ENCODE measurements at regions not wholly inside any gene's neighbourhood (a gene's known extent, or its start where the extent isn't known, plus 50 kb on each side); places are given as distances from the start of the nearest gene placed in this dataset.

DNA sequence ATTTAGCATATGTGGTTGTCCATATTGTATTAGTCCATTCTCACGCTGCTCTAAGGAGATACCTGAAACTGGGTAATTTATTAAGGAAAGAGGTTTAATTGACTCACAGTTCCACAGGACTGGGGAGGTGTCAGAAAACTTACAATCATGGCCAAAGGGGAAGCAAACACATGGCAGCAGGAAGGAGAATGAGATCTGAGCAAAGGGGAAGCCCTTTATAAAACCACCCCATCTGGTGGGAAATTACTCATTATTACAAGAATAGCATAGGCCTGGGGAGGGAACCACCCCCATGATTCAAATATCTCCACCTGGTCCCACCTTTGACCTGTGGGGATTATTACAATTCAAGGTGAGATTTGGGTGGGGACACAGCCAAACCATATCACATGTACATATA lies 122.6 kb upstream of the ANK2 start:
- H3K4me3 ChIP-seq (ENCODE audit: insufficient read depth in 1 of 2, low read depth in 1 of 2, low read length in 2 of 2): no peak overlapping the region
- no peak overlapping the region for H2BK120ac ChIP-seq (ENCODE audit: low read depth, low read length)
- H2BK12ac ChIP-seq (ENCODE audit: low read length in 2 of 2): no peak overlapping the region
- 100% methylated on average over 1 of the region's 1 CpG for WGBS
- no peak overlapping the region for H2AFZ ChIP-seq (ENCODE audit: low read depth, low read length)
- H3K79me1 ChIP-seq (replicated peaks; ENCODE audit: low read length, poor library complexity, severe bottlenecking): no peaks in the 10 kb centered on the region
- H3K27ac ChIP-seq (ENCODE audit: low read length, poor library complexity, severe bottlenecking): no peak overlapping the region
- no peaks in the 10 kb centered on the region for H3K4me1 ChIP-seq (ENCODE audit: control insufficient read depth, insufficient read depth, low read depth, low read length)
- no peak overlapping the region for H4K8ac ChIP-seq (ENCODE audit: low read length)
- H3K4me2 ChIP-seq (ENCODE audit: low read length, poor library complexity, severe bottlenecking): no peak overlapping the region
- H3K18ac ChIP-seq (ENCODE audit: low read depth in 1 of 2, low read length in 2 of 2): no peak overlapping the region
- no peak overlapping the region for H3K23ac ChIP-seq (ENCODE audit: low read length in 2 of 2)
- H3K36me3 ChIP-seq (ENCODE audit: control insufficient read depth in 1 of 2, insufficient read depth in 2 of 2, low read depth in 1 of 2, low read length in 2 of 2): no peaks in the 10 kb centered on the region
- H2AK5ac ChIP-seq (ENCODE audit: low read length, severe bottlenecking): no peak overlapping the region
- no peak for DNase-seq
- no peak overlapping the region for H3K9ac ChIP-seq (ENCODE audit: low read length)
- no peak overlapping the region for H4K91ac ChIP-seq (ENCODE audit: low read length)
- H3K14ac ChIP-seq (ENCODE audit: low read length in 2 of 2): no peak overlapping the region
- H3K4ac ChIP-seq (ENCODE audit: low read depth in 1 of 2, low read length in 2 of 2): no peak overlapping the region
- H2BK5ac ChIP-seq (ENCODE audit: low read depth, low read length, poor library complexity, severe bottlenecking): no peak overlapping the region
- no peak overlapping the region for H2BK15ac ChIP-seq (ENCODE audit: low read depth, poor library complexity, severe bottlenecking)
- no peaks in the 10 kb centered on the region for H3K9me3 ChIP-seq (ENCODE audit: control insufficient read depth, low read length)
- H3K27me3 ChIP-seq (ENCODE audit: control insufficient read depth in 1 of 2, insufficient read depth in 1 of 2, low read length in 2 of 2): no peaks in the 10 kb centered on the region

DNA sequence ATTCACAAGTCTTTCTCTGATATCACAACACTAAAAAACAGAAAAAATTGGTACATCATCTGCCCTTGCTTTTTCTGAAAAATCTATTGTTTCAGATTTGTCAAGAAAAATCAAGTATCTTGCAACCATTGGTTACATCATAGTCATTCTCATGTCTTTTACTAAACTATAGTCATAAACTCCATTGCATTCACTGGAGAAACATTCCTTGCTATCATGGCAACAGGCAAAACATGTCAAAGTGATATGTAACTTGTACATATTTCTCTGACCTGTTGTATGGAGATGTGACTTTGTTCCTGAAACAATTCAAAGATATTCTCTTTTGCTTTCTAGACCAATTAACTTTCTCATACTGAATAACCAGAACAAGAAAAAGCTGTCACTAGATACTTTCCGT lies 121.9 kb upstream of the ANK2 start:
- no peaks in the 10 kb centered on the region for H3K27me3 ChIP-seq (ENCODE audit: control insufficient read depth in 1 of 2, insufficient read depth in 1 of 2, low read length in 2 of 2)
- H2BK12ac ChIP-seq (ENCODE audit: low read length in 2 of 2): no peak overlapping the region
- no peak overlapping the region for H3K4me2 ChIP-seq (ENCODE audit: low read length, poor library complexity, severe bottlenecking)
- 80% methylated on average over 1 of the region's 1 CpG for WGBS
- no peaks in the 10 kb centered on the region for H3K4me1 ChIP-seq (ENCODE audit: control insufficient read depth, insufficient read depth, low read depth, low read length)
- H3K9ac ChIP-seq (ENCODE audit: low read length): no peak overlapping the region
- no peak overlapping the region for H4K91ac ChIP-seq (ENCODE audit: low read length)
- H3K18ac ChIP-seq (ENCODE audit: low read depth in 1 of 2, low read length in 2 of 2): no peak overlapping the region
- peak; percentile 59 for DNase-seq
- no peaks in the 10 kb centered on the region for H3K79me1 ChIP-seq (replicated peaks; ENCODE audit: low read length, poor library complexity, severe bottlenecking)
- no peak overlapping the region for H2AK5ac ChIP-seq (ENCODE audit: low read length, severe bottlenecking)
- H2BK15ac ChIP-seq (ENCODE audit: low read depth, poor library complexity, severe bottlenecking): no peak overlapping the region
- no peak overlapping the region for H3K27ac ChIP-seq (ENCODE audit: low read length, poor library complexity, severe bottlenecking)
- no peaks in the 10 kb centered on the region for H3K9me3 ChIP-seq (ENCODE audit: control insufficient read depth, low read length)
- H3K36me3 ChIP-seq (ENCODE audit: control insufficient read depth in 1 of 2, insufficient read depth in 2 of 2, low read depth in 1 of 2, low read length in 2 of 2): no peaks in the 10 kb centered on the region
- H4K8ac ChIP-seq (ENCODE audit: low read length): no peak overlapping the region
- no peak overlapping the region for H3K4ac ChIP-seq (ENCODE audit: low read depth in 1 of 2, low read length in 2 of 2)
- H2AFZ ChIP-seq (ENCODE audit: low read depth, low read length): no peak overlapping the region
- H2BK120ac ChIP-seq (ENCODE audit: low read depth, low read length): no peak overlapping the region
- no peak overlapping the region for H2BK5ac ChIP-seq (ENCODE audit: low read depth, low read length, poor library complexity, severe bottlenecking)
- H3K14ac ChIP-seq (ENCODE audit: low read length in 2 of 2): no peak overlapping the region
- H3K23ac ChIP-seq (ENCODE audit: low read length in 2 of 2): no peak overlapping the region
- no peak overlapping the region for H3K4me3 ChIP-seq (ENCODE audit: insufficient read depth in 1 of 2, low read depth in 1 of 2, low read length in 2 of 2)

GRCh38 chr4:112931001-112931400 lies 118.5 kb upstream of the ANK2 start:
- no peaks in the 10 kb centered on the region for H3K27me3 ChIP-seq (ENCODE audit: control insufficient read depth in 1 of 2, insufficient read depth in 1 of 2, low read length in 2 of 2)
- H3K36me3 ChIP-seq (ENCODE audit: control insufficient read depth in 1 of 2, insufficient read depth in 2 of 2, low read depth in 1 of 2, low read length in 2 of 2): no peaks in the 10 kb centered on the region
- no peak overlapping the region for H3K27ac ChIP-seq (ENCODE audit: low read length, poor library complexity, severe bottlenecking)
- DNase-seq: no peak
- no peaks in the 10 kb centered on the region for H3K4me1 ChIP-seq (ENCODE audit: control insufficient read depth, insufficient read depth, low read depth, low read length)
- no peak overlapping the region for H3K4ac ChIP-seq (ENCODE audit: low read depth in 1 of 2, low read length in 2 of 2)
- H2BK12ac ChIP-seq (ENCODE audit: low read length in 2 of 2): no peak overlapping the region
- no peaks in the 10 kb centered on the region for H3K9me3 ChIP-seq (ENCODE audit: control insufficient read depth, low read length)
- no peak overlapping the region for H2BK15ac ChIP-seq (ENCODE audit: low read depth, poor library complexity, severe bottlenecking)
- no peaks in the 10 kb centered on the region for H3K79me1 ChIP-seq (replicated peaks; ENCODE audit: low read length, poor library complexity, severe bottlenecking)
- WGBS: 100% methylated on average over 3 of the region's 4 CpGs
- H2AFZ ChIP-seq (ENCODE audit: low read depth, low read length): no peak overlapping the region
- no peak overlapping the region for H3K9ac ChIP-seq (ENCODE audit: low read length)
- no peak overlapping the region for H2AK5ac ChIP-seq (ENCODE audit: low read length, severe bottlenecking)
- no peak overlapping the region for H4K91ac ChIP-seq (ENCODE audit: low read length)
- H3K14ac ChIP-seq (ENCODE audit: low read length in 2 of 2): no peak overlapping the region
- no peak overlapping the region for H3K18ac ChIP-seq (ENCODE audit: low read depth in 1 of 2, low read length in 2 of 2)
- no peak overlapping the region for H2BK120ac ChIP-seq (ENCODE audit: low read depth, low read length)
- no peak overlapping the region for H4K8ac ChIP-seq (ENCODE audit: low read length)
- no peak overlapping the region for H3K23ac ChIP-seq (ENCODE audit: low read length in 2 of 2)
- H3K4me3 ChIP-seq (ENCODE audit: insufficient read depth in 1 of 2, low read depth in 1 of 2, low read length in 2 of 2): no peak overlapping the region
- H2BK5ac ChIP-seq (ENCODE audit: low read depth, low read length, poor library complexity, severe bottlenecking): no peak overlapping the region
- no peak overlapping the region for H3K4me2 ChIP-seq (ENCODE audit: low read length, poor library complexity, severe bottlenecking)

- no peak overlapping the region for H2BK120ac ChIP-seq (ENCODE audit: low read depth, low read length)
- H3K14ac ChIP-seq (ENCODE audit: low read length in 2 of 2): no peak overlapping the region
- DNase-seq: no peak
- no peaks in the 10 kb centered on the region for H3K36me3 ChIP-seq (ENCODE audit: control insufficient read depth in 1 of 2, insufficient read depth in 2 of 2, low read depth in 1 of 2, low read length in 2 of 2)
- H2AK5ac ChIP-seq (ENCODE audit: low read length, severe bottlenecking): no peak overlapping the region
- H3K79me1 ChIP-seq (replicated peaks; ENCODE audit: low read length, poor library complexity, severe bottlenecking): no peaks in the 10 kb centered on the region
- no peaks in the 10 kb centered on the region for H3K9me3 ChIP-seq (ENCODE audit: control insufficient read depth, low read length)
- H3K23ac ChIP-seq (ENCODE audit: low read length in 2 of 2): no peak overlapping the region
- H2BK12ac ChIP-seq (ENCODE audit: low read length in 2 of 2): no peak overlapping the region
- no peak overlapping the region for H3K9ac ChIP-seq (ENCODE audit: low read length)
- H2AFZ ChIP-seq (ENCODE audit: low read depth, low read length): no peak overlapping the region
- WGBS: 86% methylated on average over 4 of the region's 5 CpGs
- H3K18ac ChIP-seq (ENCODE audit: low read depth in 1 of 2, low read length in 2 of 2): no peak overlapping the region
- H3K27ac ChIP-seq (ENCODE audit: low read length, poor library complexity, severe bottlenecking): no peak overlapping the region
- no peak overlapping the region for H3K4me3 ChIP-seq (ENCODE audit: insufficient read depth in 1 of 2, low read depth in 1 of 2, low read length in 2 of 2)
- no peak overlapping the region for H4K8ac ChIP-seq (ENCODE audit: low read length)
- no peak overlapping the region for H3K4me2 ChIP-seq (ENCODE audit: low read length, poor library complexity, severe bottlenecking)
- no peak overlapping the region for H2BK15ac ChIP-seq (ENCODE audit: low read depth, poor library complexity, severe bottlenecking)
- H3K27me3 ChIP-seq (ENCODE audit: control insufficient read depth in 1 of 2, insufficient read depth in 1 of 2, low read length in 2 of 2): no peaks in the 10 kb centered on the region
- no peak overlapping the region for H3K4ac ChIP-seq (ENCODE audit: low read depth in 1 of 2, low read length in 2 of 2)
- no peak overlapping the region for H2BK5ac ChIP-seq (ENCODE audit: low read depth, low read length, poor library complexity, severe bottlenecking)
- H4K91ac ChIP-seq (ENCODE audit: low read length): no peak overlapping the region
- H3K4me1 ChIP-seq (ENCODE audit: control insufficient read depth, insufficient read depth, low read depth, low read length): no peaks in the 10 kb centered on the region
Observed at GRCh38 chr4:112933790-112934189, 115.7 kb upstream of the ANK2 start.
